Right ventricle myocardium superior (tissue), 1 donor: ENCODE measurements at regions not wholly inside any gene's neighbourhood (a gene's known extent, or its start where the extent isn't known, plus 50 kb on each side); places are given as distances from the start of the nearest gene placed in this dataset.

Source experiments
- ATAC-seq: fragments of 200-7000 bp; cut with Tn5 transposase; one replicate; pipeline ENCODE4 v1.9.1; 2020; ENCODE audit warnings: mild to moderate bottlenecking; ENCODE audit not compliant: poor library complexity
- DNase-seq: peaks from one replicate; pipeline ENCODE4 v3.0.0-alpha.2; 2020
- intact Hi-C: fragments of 100-400 bp; cut with DNase I; formaldehyde crosslinking; loops from one replicate; pipeline ENCODE4 v1.11.2; 2022
- donor health status: DM: no; HTN: yes; CAD: no; lungs with severe emphysema.

DNA sequence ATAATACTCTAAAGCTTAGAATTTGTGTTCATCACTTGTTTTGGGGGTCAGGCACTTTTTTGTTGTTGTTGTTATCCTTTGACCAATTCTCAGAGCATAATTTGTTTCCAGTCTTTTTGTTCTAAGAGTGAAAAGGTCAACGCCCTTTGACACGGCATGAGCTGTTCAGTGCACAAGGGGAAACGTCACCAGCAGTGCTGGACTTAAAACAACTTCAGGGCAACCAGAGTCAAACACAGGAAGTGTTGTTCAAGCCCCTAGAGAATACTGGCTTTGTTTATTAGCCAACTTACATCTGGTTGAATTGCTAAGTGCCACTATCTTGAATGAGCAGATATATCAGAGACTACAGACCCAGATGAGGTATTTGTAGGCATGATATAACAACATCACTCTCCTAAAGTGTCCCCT lies 368.9 kb downstream of the TMEM161B start:
- no peak for DNase-seq
- intact Hi-C loops: no loop called here
- peak; percentile 95 for ATAC-seq

DNA sequence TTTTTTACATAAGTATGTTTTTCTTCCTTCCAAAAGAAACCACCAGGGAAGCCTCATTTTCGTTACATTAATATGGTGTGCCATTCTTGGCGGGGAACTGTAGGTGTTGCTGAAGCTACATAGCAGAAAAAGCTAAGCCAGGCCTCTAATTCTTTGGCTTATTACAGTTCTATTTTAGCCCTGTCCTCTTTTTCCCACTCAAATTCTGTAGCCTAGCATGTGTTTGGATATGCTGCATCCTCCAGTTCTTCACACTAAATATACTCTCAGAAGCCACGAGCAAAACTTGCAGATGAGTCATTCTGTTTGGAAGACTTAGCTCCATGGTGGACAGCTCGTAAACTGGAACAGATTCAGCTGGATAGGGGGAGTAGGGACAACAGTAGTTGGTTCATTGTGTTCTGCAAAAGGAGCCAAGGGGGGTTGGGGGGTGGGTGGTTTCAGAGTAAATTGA lies 369.4 kb downstream of the TMEM161B start:
- no peak for DNase-seq
- ATAC-seq: peak; percentile 88
- intact Hi-C loops: no loop called here

DNA sequence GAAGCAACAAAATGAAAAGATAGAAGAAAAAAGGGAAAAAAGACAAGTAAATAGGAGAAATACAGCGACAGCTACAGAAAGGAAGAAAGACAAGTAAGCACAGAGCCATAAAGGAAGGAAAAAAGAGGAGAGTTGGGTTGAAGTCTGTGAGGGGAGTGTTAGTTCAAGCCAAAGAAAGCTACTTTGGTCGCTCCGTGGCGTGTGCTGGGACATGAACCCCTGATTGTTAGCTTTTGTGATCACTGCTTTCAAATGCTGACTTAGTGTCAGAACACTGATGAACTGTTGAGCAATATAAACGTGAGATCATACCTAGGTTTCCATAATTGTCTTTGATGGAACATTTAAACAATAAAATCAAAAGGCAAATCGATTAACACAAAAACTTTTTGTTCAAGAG lies 370.1 kb downstream of the TMEM161B start:
- no peak for DNase-seq
- no peak for ATAC-seq
- intact Hi-C loops: no loop called here

DNA sequence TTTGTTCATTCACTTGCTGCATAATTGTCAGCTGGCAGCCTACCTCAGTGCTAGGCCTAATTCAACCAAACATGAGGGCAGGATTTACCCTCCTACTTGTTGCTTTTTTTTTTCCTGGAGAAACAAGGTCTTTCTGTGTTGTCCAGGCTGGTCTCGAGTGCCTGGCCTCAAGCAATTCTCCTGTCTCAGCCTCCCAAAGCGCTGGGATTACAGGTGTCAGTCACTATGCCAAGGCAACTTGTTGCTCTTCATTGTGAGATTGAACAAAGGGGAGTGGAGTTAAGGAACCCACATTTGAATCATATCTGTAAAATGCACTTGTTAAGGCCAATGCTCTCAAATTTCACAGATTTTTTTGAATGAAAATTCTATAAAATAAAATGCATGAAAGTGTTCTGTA lies 380.5 kb downstream of the TMEM161B start:
- intact Hi-C loops: no loop called here
- DNase-seq (no peak), ATAC-seq (no peak)

DNA sequence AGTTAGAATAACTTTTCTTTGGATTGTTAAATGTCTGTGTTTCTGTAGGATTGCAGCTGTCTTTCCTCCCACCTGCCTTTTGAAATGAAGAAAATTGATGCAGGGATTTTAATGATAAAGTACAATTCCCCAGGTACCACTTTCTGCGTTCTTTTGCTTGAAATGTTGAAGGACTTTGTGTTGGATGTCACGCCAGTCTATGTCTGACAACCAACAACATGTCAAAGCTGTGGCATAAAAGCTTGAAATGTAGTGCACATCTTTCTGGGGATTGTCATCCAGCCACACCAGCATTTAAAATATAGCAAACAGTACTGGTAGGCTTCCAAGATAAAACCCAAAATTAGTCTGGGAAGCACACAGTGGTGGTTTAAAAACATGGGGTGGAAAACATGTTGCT lies 381.4 kb downstream of the TMEM161B start:
- DNase-seq (no peak), ATAC-seq (no peak)
- intact Hi-C loops: no loop called here

DNA sequence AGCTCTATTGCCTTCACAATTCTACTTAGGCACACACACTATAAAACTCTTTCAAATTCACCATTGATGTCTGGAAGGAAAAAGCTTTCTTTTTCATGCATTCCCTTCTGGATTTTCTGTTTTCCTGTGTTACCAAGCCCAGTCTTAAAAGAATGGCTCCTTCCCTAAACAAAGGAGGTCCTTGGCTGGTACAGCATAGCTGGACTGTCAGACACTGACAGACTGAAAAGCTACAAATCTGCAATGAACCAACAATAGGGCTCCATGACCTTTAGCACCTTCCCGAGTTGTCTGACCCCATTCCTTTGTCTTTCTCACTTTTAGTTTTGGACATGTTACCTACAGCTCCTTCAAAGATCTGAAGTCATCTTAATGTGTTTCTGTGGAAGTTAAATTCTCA lies 382.5 kb downstream of the TMEM161B start:
- DNase-seq: no peak
- ATAC-seq: no peak
- intact Hi-C loops: no loop called here

DNA sequence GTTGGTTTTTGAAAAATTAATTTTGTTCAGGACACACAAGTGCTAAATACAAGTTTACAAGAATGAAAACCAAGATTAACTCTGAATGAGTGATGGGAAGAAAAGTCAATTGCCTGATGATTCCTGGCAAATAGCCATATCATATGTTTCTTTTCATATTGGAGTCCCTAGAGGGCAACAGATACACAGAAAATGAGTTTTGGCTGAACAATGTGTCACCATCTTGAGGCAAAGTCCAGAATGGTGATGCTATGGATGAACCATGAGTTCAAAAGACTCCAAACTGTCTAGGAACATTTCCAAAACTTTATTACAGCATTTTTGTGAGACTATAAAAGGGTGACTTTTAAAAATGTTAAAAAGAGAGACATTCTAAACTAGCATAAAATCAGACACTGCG lies 382.9 kb downstream of the TMEM161B start:
- DNase-seq (no peak), ATAC-seq (no peak)
- intact Hi-C loops: no loop called here

DNA sequence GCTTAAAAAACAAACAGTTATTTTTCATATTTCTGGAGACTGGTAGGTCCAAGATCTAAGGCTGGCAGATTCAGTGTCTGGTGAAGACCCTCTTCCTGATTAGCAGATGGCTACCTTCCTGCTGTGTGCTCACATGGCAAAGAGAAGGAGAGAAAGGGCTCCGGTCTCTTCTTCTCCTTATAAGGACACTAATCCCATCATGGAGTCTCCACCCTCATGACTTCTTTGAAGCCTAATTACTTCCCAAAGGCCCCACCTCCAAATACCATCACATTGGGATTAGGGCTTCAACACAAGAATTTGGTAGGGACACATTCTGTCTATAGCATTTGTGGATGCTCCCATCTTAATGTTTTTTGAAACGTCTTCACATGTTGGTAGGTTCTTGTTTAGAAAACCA lies 391.1 kb downstream of the TMEM161B start:
- DNase-seq: no peak
- intact Hi-C loops: no loop called here
- ATAC-seq: no peak

DNA sequence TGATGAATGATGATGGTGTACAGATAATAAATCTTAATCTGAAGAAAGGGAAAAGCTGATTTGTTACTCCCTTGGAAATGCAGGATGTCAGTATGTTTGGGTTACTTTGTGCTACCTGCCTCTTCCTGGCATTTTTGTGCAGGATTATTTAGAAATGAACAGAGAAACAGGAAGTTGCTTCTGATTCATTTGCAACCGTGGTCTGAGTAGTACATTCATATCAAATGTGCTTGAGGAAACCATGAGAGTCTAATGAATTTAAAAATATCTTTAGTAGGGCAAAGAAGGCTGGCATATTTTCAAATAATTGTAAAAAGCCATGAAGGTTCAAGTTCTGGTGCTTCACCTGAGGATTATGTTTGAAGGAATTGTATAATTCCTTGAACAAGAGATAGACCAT lies 391.6 kb downstream of the TMEM161B start:
- DNase-seq (no peak), ATAC-seq (no peak)
- intact Hi-C loops: no loop called here

DNA sequence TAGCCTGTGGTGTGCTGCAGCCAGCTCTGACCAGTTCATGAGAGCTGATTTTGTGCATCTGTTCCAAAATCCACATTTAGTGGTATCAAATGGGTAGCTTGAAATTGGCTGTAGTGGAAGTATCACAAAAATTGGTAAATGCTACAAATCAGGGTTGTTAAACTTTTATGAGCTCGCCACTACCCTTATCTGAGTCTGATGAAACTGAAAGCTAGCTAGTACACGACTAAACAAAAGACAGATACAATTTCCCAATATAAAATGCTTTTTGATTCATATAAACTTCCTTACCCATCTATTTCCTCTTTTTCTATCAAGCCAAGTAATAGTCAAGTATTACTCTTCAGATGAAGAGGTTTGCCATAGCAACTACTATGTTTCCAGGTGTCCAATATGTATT lies 392.0 kb downstream of the TMEM161B start:
- no peak for ATAC-seq
- intact Hi-C loops: no loop called here
- no peak for DNase-seq

DNA sequence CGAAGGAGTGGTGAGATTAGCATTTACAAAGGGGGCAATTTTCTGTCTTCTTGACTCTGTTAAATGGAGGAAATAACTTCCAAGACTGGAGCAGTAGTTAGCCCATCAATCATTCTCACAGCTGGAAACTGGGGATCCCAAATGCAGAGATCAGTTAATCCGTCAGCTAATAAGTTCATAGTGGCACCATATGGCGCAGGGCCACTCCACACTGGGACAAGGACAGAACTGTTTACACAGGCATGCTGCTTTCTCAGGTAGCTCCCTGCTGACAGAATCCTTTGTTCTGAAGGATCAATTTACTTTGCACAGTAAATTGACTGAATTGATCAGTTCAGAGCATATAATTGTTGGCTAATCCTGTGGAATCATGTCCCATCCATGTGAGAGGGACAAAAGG lies 395.7 kb downstream of the TMEM161B start:
- intact Hi-C loops: no loop called here
- ATAC-seq (no peak), DNase-seq (no peak)

DNA sequence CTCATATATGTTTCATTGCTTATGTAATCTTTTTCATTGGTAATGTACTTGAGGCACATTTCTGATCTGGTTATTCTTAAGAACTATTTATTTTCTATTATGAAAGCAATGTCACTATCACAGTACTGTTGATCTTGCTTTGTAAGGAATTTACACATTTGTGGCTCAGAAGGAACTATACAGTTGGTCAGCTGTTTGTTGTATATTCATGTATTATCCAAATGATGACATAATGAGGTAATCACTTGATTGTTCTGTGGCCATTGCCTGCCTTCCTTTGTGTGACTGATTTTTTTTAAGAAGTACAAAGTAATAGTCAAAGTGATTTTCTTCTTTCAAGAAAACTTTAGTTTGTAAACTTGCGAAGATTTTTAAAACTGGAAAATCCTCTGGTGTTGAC lies 399.9 kb downstream of the TMEM161B start:
- ATAC-seq (no peak), DNase-seq (no peak)
- intact Hi-C loops: no loop called here

DNA sequence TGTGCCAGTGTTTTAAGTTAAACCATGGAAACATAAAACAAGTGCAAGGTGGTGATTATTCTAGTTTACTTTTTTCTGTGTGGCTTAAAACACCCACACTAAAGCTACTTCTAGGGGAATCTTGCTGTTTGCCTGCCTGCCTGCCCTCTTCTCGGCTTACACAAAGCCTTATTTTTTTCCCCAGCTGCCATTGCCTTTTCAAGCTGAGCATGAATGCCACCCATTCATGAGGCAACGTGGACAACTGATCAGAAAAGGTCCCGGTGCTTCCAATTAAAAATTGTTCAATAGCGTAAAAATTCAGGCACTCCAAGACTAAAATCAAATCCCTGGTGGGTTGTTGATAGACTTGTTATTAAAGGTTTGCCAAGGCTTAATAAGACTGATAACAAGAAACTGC lies 401.4 kb downstream of the TMEM161B start:
- DNase-seq (no peak), ATAC-seq (no peak)
- intact Hi-C loops: no loop called here

DNA sequence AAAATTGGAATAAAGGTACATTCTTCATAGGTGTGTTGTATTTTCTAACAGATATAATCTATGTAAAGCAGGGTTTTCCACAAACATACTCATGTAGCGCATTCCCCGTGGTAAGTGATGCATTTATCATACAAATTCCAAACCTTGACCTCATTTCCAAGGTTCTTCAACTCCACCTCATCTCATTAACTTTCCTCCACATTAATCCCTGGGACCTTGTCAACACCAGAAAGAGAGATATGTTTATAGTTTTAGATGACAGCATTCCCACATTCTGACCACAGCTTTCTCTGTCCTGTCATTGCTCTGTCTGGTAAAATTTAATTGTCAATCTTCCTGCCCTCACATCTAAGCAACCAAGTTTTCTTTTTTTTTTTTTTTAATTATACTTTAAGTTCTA lies 415.1 kb downstream of the TMEM161B start:
- no peak for ATAC-seq
- no peak for DNase-seq
- intact Hi-C loops: no loop called here

DNA sequence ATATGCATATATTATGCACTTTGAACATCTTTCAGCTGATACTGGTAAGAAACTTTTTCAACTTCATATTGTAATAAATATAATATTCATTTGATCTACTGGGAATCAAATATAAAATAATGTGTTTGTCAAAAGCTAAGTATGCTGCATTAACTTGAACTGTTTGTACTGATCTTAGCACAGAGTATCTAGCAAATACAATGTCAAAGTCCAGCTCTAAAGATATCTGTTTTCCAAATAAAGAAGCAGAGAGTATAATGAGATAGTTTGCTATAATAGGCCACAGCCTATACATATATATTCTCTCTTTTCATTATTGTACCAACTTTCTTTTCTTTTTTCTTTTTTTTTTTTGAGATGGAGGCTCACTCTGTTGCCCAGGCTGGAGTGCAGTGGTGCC lies 417.0 kb downstream of the TMEM161B start:
- DNase-seq: no peak
- intact Hi-C loops: no loop called here
- no peak for ATAC-seq

DNA sequence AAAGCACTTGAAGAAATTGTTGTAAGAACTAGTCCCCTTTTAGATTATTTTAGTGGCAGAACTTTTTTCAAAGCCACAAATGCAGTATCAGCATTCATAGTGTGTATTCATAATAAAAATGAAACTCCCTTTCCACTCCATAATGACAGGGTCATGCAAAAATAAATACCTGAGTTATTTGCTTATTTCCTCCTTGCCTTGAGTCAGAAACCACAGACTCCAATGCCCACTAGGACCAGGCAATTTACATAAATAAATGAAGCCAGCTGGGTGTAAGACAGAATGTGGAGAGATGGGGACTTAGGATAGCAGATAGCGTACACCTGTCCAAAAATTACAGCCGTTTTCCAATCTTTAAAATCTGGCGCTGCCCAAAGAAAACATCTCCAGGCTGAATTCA lies 417.8 kb downstream of the TMEM161B start:
- intact Hi-C loops: no loop called here
- no peak for DNase-seq
- ATAC-seq: no peak

DNA sequence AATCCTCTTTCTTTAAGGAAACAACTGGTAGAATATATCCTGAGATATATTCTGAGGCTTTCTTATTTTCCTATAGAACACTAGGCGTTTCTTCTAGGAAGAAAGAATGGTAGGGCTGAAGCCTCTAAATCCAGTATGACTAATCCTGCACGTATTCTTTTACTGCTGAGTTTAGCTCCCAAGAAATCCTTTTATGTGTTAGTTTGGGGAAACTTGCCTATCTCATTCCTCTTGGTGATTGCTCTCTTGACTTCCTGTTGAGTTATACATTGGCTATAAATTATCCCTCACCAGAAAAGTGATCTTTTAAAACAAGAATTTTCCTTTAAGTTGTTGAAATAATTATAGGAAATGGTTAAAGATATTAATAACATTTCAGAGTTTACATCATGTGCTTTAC lies 422.9 kb downstream of the TMEM161B start:
- no peak for ATAC-seq
- intact Hi-C loops: no loop called here
- DNase-seq: no peak

DNA sequence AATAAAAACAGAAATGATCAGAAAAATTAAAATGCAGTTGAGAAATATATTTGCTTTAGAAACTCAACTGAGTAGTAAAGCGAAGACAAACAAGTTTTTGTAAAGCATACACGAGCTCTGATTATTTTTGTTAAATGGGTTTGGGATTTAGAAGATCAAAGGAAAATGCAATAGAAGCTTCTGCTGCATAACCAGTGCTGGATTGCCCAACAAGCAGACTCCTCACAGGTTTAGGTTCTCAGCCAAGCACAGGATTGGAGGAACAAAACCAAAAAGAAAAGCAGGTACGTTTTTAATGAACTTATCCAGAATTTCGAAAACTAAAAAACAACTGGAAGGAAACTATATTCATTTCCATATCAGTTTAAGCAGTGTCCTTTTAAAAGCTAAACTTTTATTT lies 423.8 kb downstream of the TMEM161B start:
- ATAC-seq (no peak), DNase-seq (no peak)
- intact Hi-C loops: no loop called here

DNA sequence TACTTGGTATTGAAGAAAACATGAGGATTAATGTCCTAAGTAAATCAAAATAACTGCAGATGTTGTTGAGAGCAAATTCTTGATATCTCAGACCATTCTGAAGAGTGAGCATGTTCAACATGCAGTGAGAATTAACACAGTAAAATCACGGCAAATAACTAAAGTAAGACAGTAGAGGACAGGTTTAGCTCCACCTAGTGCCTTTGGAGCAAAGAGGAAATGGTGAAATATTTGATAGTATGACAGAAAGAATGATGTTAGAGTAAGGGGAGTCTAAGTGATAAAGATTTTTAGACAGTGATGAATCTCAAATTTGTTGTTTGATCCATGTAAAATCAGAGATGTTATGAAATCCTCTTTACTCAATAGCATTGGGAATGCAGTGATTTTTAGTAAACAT lies 424.2 kb downstream of the TMEM161B start:
- no peak for ATAC-seq
- intact Hi-C loops: no loop called here
- no peak for DNase-seq

DNA sequence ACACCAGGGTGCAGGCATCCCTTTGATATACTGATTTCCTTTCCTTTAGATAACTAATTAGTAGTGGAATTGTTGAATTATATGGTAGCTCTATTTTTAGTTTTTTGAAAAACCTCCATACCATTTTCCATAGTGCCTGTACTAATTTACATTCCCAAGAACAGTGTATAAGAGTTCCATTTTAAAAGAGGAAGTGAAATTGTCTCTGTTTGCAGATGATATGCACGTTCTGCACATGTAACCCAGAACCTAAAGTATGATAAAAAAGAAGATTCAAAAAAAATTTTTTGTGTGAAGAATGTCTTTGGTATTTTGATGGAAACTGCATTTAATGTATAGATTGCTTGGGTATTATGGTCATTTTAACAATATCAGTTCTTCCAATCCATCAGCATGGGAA lies 424.0 kb upstream of the CCNH start:
- ATAC-seq (no peak), DNase-seq (no peak)
- intact Hi-C loops: no loop called here

DNA sequence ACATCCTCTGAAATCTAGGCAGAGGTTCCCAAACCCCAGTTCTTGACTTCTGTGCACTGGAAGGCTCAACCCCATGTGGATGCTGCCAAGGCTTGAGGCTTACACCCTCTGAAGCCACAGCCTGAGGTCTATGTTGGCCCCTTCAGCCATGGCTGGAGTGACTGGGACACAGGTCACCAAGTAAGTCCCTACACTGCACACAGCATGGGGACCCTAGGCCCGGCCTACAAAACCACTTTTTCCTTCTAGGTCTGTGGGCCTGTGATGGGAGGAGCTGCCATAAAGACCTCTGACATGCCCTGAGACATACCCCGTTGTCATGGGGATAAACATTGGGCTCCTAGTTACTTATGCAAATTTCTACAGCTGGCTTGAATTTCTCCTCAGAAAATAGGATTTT lies 418.8 kb upstream of the CCNH start:
- ATAC-seq (no peak), DNase-seq (no peak)
- intact Hi-C loops: no loop called here

DNA sequence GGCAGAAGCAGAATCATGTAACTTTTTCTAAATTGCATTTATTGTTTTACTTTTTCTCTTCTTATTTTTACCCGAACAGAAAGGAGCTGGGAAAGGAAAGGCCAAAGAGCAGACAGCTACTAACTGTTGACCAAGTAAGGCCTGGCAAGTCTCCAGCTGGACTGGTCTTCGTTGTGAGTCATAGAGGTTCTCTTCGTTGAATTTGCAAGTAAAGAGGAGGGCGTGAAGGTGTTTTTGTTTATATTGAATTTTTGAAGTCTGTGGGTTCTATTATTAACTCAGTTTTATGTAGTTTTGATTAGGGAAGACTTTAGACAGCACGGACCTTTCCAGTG lies 416.5 kb upstream of the CCNH start:
- ATAC-seq (peak; percentile 46), DNase-seq (peak; percentile 67)
- intact Hi-C loops: no loop called here
